Kidney capillary endothelial cell (primary cell): ENCODE measurements at regions not wholly inside any gene's neighbourhood (a gene's known extent, or its start where the extent isn't known, plus 50 kb on each side); places are given as distances from the start of the nearest gene placed in this dataset.
"Not testable (repeated sequence)": the region's sequence is repeated elsewhere in the genome, so short reads cannot be mapped to it uniquely, and the experiment has no call there.

Experiments used
- DNase-seq: peaks from one replicate; pipeline ENCODE4 v3.0.0-alpha.2; 2018; ENCODE audit warnings: low spot score

DNA sequence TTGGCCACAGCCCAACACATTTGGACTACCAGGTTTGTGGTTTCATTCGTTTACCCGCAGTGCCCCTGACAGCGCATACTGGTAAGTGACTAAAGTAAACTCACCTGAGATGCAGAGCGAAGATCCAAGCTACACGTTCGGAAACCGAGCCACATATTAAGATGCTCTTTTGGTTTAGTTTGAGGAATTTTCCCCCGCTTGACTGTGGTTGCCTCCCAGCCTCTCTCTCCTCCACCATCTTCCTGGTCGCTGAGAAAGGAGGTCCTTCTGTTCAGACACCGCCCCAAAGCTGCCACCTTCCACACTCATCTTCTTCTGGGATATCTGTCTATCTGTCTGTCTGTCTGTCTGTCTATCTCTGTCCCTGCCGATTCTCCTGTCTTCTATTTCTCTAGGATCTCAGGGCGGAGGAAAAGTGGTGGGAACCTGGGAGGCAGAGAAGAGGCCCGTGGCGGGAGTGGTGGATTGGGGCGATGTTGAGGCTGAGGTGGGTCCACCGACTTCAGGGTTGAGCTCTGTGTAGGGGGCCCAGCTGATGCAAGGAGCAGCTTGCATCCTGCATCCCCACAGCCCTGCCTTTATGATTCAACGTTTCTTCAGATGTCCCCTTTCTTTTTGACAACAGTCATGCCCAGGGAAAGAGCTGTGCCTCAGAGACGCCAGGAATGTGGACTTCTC is 196.9 kb upstream of the ZNF184 start:
- no peak for DNase-seq

DNA sequence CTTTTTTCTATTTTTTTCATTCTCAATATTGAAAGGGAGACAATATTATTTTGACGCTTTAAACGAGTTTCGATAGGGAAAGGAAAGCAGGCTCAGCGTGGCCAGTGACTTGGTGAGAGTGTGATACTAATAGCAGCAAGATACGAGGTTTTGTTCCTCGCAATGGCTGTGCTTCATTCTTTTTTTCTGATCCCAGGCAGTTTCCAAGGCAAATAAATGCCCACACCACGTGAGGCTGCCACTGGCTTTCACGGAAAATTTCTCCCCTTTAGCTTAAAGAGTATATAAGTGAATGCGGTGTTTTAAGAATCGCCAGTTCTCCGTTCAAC is 196.4 kb upstream of the ZNF184 start:
- DNase-seq = no peak

DNA sequence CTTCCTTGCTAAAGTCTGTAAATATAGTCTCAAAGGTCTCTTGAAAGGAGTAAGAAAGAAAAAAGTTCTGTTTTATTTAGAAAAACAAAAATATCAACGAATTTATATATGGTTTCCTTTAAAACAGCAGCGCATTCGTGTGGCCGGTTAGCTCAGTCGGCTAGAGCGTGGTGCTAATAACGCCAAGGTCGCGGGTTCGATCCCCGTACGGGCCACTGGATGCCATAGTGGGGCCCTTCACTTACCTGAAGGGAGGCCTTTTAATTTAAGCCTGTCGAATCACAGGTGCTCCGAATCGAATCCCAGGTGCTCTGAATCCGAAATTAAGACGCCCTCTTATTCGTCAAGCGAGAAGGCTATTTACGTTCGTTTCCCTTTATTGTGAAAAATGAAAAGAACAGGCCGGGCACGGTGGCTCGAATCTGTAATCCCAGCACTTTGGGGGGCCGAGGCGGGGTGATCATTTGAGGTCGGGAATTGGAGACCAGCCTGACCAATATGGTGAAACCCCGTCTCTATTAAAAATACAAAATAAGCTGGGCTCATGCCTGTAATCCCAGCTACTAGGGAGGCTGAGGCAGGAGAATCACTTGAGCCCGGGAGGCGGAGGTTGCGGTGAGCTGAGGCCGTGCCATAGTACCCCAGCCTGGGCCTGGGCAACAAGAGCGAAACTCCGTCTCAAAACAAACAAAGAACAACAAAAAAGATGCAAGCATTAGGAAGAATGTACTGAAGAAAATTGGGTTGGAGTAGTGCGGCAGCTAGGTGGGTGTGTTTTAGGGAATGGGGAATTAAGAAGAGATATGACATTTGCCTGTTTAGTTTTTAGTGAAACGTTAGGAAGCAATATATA is 195.8 kb upstream of the ZNF184 start:
- DNase-seq = peak; percentile 48

- DNase-seq = no peak
Measured at GRCh38 chr6:27667657-27668441, 194.9 kb upstream of the ZNF184 start.

- no peak for DNase-seq
Measured at GRCh38 chr6:27667016-27667656, 194.2 kb upstream of the ZNF184 start.

DNA sequence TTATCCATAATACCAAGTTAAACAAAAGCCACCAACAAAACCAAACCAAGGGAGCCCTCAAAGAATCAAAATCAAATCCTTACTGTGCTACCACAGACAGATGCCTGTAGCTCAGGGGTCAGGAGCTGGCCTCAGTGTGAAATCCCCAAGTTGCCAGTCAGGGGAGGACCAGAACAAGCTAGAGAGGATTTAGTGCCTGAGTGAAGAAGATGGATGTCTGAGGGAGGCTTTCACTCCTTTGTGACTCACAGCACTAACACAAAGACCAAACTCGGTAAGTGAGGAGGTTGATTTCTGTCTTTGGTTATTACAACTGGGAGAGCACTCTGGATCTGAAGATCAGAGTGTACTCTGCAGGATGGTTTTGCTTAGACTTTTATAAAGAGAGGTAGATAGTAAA is 189.9 kb upstream of the ZNF184 start:
- DNase-seq = no peak

DNA sequence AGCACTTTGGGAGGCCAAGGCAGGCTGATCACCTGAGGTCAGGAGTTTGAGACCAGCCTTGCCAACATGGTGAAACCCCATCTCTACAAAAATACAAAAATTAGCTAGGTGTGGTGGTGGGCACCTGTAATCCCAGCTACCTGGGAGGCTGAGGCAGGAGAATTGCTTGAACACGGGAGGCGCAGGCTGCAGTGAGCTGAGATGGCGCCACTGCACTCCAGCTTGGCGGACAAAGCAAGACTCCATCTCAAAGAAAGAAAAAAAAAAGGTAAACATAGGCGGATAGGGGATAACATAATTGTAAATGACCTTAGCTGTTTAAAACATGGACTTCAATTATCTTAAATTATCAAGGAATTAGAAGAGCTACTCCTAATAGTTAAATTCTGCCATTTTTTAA is 189.3 kb upstream of the ZNF184 start:
- not testable (repeated sequence) for DNase-seq

GRCh38 chr6:27653143-27653825 is 180.4 kb upstream of the ZNF184 start:
- not testable (repeated sequence) for DNase-seq

- DNase-seq = no peak
Measured at GRCh38 chr6:27651371-27651732, 178.4 kb upstream of the ZNF184 start.

DNA sequence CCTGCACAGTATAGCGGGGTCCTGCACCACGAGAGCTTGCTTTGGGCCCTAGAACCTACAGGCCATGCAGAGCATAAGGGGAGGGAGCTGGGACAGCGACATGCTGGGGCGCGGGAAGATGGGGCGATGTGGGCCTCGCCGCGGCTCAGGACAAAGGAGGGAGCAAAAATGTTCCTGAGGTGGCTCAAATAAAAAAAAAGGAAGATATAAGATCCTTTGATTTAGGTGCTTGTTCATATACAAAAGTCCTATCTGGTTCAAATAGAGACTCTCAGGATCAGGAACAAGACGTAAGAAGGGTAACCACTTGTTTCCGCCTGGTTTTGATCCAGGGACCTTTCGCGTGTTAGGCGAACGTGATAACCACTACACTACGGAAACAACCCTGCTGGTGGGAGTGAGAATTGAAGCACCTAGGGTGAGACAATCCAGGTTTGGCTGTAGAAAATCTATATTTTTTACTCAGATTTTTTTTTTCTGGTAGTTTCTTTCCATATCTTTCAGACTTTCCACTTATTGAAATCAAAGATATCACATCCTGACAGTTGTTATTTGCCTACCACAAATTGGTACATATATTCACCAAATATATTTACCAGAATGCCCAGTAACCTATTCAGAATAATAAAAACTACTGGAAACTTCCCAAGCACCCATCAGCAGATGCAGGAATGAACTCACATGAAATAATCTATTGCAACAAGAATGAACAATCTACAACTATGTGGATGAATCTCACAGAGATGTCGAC is 177.9 kb upstream of the ZNF184 start:
- peak; percentile 45 for DNase-seq

- DNase-seq = no peak
Measured at GRCh38 chr6:27644528-27644927, 171.6 kb upstream of the ZNF184 start.

- no peak for DNase-seq
Measured at GRCh38 chr6:27642744-27643456, 170.0 kb upstream of the ZNF184 start.

DNA sequence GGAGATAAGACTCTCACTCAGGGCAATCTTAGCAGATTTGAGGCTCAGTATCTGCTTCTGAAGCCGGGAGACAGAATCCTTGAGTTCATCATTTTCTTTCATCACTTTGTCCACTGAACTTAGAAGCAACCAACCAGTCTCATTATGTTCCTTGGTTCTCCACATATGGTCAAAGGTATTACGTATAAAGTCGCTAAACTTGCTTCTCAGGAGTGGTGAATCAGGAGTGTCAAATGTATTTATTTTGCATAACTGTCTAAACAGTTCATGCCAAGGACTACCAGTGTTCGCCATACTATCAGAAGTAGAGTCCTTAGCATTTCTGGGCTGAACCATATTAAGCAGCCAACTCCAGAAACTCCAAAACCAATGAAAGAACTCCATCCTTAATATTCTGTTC is 163.0 kb upstream of the ZNF184 start:
- DNase-seq = not testable (repeated sequence)

DNA sequence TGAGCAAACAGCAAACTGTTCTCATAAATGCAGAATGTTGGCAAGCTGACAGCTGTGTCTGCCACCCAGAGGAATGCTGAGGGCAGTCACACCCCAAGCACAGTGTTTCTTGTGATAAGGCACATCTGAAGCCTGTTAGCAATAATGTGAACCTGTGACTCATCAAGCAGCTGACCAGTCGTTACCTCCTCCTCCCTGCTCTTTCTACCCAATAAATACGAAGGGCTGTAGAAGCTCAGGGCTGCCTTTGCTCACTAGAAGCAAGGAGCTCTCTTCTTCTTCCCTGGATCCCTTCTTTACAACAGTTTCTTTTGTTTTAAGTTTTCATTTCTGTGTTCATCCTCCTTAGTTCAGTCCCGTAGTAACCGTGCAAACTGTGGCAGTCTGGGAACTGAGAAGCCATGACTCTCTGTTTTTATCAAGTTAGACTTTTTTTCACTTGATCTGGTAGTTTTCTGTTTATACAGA is 160.3 kb upstream of the ZNF184 start:
- DNase-seq = not testable (repeated sequence)

DNA sequence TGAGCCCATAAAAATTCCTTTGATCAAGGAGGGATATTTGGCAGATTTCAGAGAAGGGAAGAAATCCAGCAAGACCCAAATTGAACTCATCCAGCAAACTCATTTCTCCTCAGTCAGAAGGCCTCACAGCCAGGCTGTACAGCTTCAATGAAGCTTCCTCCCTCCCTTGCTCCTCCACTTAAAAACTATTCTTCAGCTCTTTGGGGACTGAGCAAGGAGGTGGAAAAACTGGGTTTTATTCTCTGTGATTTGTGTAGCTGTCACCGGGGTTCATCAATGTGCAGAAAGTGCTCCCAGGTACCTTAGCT is 158.7 kb upstream of the ZNF184 start:
- no peak for DNase-seq

DNA sequence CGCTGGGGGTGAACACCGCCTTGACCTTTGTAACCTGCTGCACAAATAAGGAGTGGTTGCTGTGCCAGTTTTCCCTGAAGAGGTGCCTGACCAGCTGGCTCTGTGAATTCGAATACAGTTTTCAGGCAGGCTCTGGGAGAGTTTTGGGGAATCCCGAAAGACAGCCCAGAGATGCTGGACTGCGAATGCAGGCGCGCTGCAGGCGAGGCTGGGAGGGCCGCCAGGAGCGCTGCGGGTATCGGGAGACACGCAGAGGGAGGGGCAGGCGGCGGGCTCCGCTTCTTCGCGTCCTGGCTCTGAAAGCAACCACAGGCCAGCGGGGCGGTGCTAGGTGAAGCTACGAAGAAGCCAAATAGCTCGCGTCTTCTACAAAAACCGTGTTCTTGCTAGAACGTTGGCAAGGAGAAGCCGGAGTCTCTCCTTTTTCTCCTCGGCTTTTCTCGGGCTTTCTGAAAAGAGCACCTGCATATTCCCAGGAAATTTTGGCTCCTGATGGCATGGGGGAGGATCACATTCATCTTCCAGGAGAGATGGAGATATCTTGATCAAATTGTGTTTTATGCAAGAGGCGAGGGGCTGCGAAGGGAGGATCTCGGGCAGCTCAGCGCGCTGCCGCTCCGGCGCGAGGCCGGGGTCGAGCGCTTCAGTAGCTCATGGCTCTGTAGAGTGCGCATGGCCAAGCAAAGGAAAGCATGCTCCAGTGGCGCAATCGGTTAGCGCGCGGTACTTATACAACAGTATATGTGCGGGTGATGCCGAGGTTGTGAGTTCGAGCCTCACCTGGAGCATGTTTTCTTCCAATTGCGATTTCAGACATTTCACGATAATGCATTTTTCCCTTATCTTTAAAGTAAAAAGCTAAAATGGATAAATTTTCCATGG is 158.1 kb upstream of the ZNF184 start:
- peak; percentile 51 for DNase-seq

GRCh38 chr6:27624694-27625262 is 151.9 kb upstream of the ZNF184 start:
- DNase-seq = no peak

GRCh38 chr6:27623103-27623502 is 150.2 kb upstream of the ZNF184 start:
- DNase-seq = no peak

DNA sequence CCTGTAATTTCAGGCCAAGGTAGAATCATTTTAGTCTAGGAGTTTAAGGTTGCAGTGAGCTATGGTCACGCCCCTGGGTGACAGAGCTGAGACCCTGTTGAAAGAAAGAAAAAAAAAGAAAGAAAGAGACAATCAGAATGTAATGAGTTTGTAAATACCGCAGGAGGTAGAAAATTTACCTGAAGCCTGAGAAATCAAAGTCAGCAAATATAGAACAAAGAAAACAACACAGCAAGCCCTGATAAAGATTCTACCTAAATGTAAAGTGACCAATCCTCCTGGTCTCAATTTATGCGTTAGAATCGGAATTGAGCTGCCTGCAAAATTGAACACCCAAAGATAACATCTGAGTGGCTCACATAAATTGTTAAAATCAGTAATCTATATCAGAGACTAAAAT is 146.5 kb upstream of the ZNF184 start:
- no peak for DNase-seq
